ENCODE measurements at regions not wholly inside any gene's neighbourhood (a gene's known extent, or its start where the extent isn't known, plus 50 kb on each side); places are given as distances from the start of the nearest gene placed in this dataset.

DNA sequence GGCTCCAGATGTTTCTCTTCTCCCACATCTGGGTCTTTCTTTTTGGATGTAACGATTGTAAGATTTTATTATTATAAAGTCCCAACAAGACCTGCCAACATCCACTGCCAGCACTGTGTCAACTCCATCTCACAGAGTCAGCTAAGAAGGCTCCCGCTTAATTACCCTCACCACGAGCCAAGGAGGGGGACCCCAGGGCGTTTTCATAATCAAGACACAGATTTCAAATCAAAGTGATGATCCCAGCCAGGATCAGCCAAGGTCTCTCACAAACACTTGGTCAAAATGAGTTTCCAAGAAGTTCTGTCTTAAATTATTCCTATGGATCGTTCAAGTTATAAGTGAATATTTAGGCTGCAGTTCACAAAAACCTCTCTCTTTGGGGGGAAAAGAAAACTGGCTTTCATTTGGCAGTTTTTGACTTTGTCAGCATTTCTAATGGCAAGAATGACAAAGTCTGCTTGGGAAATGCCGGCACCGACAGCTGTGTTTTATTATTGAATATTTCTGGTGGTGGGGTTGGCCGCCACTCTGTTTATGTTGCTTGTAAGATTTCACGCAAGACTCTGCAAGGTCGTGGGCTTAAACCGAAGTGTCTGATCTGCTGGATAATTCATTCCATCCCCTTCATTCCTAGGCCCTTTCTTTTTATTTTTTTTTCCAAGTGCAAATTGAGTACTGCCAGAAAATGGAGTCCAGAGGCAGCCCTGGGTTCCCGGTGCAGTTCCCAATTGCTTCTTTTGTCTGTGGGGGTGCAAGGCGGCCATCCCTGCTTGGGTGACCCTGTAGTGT, 170.2 kb upstream of the PMEPA1 start:
- no peak for DNase-seq (ENCODE audit: low read depth in 3 of 3)

DNA sequence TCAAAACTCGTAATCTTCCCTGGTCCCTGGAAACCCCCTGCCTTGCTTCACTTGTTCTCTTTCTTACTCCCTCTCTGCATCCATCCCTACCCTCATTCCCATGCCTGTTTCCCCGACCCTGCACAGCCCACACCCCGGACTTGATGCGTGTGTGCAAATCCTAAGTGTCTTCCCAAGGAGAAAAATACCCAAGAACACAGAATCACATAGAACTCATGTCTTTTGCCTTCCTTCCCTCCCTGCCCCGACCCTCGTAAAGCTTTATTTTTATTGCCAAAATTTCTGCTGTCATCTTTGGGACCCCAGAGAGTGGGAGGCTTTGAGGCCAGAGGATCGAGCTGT, 169.6 kb upstream of the PMEPA1 start:
- no peak for DNase-seq (ENCODE audit: low read depth in 3 of 3)

- DNase-seq (ENCODE audit: low read depth in 3 of 3): no peak
These were observed 169.1 kb upstream of the PMEPA1 start for GRCh38 chr20:57878786-57879424.

GRCh38 chr20:57877995-57878394, 168.2 kb upstream of the PMEPA1 start:
- no peak for DNase-seq (ENCODE audit: low read depth in 3 of 3)

- no peak for DNase-seq (ENCODE audit: low read depth in 3 of 3)
These were observed 167.5 kb upstream of the PMEPA1 start for GRCh38 chr20:57877131-57877824.

DNA sequence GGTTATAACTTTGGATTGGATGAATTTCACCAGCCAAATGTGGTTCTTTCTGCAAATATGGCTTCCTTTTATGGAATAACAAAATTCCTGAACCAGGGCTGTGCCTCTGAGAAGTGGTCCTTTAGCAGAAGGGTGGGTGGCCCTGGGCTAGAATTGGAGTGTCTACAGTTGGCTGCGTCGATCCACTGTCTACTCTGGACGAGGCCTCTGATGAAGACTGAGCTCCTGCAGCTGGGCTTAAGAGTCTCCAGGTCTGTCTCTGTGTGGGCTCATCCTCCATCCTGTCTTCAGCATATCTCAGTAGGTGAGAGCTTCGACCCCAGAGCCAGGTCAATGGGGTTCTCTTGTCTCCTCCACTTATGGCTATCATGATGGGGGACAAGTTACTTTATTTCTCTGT, 166.3 kb upstream of the PMEPA1 start:
- DNase-seq (ENCODE audit: low read depth in 3 of 3): no peak

- DNase-seq (ENCODE audit: low read depth in 3 of 3): no peak
These were observed 164.3 kb upstream of the PMEPA1 start for GRCh38 chr20:57874141-57874540.

GRCh38 chr20:57872816-57873409, 163.1 kb upstream of the PMEPA1 start:
- no peak for DNase-seq (ENCODE audit: low read depth in 3 of 3)

- no peak for DNase-seq (ENCODE audit: low read depth in 3 of 3)
These were observed 161.4 kb upstream of the PMEPA1 start for GRCh38 chr20:57871237-57871632.

DNA sequence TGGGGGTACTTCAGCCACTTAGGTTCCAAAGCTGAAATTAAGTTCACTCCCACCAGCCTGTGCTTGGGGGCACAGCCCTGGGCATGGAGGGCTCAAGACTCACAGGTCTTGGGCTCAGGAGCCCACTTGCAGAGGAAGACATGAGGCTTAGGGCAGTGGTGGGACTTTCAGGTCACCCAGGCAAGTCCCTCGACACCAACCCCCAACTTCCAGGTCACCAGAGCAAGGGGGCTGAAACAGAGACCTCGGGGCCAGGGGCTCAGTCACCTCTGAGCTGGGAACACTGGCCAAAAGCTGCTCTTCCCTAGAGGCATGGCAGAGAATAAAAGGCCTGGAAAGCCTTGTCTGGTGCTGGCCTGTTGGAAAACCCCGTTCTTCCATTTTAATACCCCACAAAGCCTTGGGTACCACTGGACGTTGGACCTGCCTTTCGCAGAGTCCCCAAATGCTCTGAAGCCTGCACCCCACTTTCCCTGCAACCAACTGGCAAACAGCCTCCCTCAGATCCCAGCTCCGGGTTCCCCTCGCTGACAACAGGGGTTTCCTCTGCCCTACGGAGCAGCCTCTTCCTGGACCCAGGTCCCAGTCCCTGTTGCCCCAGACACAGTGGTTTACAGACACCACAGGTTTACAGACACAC, 160.9 kb upstream of the PMEPA1 start:
- no peak for DNase-seq (ENCODE audit: low read depth in 3 of 3)

DNA sequence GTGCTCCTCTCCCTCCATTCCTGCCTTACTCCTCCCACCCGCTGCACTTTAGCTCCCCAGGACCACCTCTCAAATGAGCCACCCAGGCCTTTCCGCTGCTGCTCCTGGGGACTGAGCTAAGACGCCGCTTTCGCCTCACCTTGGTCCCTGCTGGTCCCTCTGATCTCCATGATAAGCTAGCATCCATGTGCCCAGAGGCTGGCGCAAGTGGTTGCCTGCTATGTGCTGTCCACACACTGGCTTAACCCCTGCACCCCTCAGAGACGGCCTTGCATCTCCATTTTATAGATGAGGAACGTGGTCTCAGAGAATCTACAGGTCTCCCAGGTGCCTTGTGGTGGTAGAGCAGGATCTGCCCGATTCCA, 160.1 kb upstream of the PMEPA1 start:
- no peak for DNase-seq (ENCODE audit: low read depth in 3 of 3)

DNA sequence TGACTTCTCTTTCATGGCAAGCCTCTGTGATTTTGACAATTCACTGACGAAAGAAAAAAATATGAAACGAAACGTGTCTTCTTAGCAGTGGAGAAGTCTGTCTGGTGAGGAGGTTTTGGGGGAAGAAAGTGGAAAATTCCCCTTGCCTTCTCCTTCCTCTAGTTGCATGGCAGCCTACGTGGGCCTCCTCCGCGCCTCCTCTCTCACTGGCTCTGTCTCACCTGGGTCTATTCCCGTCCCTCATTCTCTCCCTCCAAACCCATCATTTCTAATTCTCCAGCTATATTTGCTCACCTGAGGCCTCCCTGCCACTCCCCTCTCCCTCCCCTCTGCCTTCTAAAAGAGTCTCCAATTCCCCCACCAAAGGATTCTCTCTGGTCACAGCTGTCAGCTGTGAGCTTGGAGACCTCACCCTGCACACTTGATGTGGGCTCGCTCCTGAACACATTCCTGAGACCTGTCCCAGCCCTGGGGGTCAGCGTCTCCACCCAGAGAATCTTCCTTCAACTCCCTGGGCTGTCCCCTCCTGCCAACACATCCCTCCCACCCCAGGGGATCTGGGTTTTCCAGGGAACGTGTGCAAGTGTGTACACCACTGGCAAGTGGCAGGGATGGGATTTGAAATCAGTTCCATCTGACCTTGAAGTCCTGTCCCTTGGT, 159.6 kb upstream of the PMEPA1 start:
- no peak for DNase-seq (ENCODE audit: low read depth in 3 of 3)

DNA sequence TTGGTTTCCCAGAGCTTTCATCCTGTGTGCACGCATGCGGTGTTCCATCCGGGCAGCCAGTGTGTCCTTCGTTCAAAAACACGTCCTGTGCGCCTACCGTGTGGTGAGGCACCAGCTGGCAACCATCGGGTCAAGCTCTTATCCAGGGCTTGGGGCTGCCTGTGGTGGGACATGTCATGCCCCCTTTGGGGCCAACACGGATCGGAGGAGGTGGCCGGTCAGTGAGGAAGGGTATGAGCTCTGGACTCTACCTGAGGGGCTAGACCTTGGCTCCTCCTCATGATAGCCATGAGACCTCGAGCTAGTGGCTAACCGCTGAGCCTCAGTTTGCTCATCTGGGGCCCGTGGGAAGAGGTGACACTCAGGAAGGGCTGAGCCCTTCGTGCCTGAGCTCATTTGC, 158.5 kb upstream of the PMEPA1 start:
- DNase-seq (ENCODE audit: low read depth in 3 of 3): no peak

- no peak for DNase-seq (ENCODE audit: low read depth in 3 of 3)
These were observed 158.0 kb upstream of the PMEPA1 start for GRCh38 chr20:57867807-57868206.

- no peak for DNase-seq (ENCODE audit: low read depth in 3 of 3)
These were observed 157.5 kb upstream of the PMEPA1 start for GRCh38 chr20:57867181-57867803.

DNA sequence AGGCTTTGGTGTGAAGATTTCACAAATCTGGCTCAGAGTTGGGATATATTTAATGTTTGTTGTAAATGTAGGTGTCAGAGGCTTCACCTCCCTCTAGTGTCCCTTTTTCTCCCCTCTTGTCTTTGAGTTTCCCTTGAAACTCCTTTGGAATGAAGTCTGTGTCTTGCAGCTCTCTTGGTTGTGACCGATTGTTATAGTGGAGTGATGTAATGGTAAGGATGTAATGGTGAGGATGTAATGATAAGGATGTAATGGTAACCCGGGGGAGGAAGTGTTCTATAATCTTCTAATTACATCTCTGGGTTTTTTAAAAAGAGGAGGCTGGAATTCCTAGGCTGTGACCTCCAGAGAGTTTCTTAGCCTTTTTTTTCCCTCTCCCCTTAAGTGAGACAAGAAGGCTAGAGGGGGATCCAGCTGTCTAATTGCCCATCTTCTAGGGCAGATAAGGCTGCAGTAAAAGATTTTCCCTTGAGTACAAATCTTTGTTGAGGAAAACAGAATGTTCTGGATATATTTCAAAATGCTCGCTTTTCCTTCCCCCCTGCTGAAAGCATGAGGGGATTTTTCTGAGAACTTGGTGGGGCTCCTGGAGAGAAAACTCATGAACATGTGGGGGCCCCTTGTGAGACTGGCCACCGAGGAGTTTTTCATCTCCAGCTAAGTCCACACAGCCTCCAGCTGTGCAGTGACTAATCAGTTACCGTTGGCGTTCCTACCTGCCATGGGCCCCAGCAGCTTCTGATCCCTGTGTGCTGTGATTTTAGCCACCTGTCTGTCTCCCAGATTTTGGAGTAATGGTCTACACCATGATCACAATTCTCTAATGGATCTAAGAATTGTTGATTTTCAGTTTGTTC, 156.7 kb upstream of the PMEPA1 start:
- no peak for DNase-seq (ENCODE audit: low read depth in 3 of 3)

DNA sequence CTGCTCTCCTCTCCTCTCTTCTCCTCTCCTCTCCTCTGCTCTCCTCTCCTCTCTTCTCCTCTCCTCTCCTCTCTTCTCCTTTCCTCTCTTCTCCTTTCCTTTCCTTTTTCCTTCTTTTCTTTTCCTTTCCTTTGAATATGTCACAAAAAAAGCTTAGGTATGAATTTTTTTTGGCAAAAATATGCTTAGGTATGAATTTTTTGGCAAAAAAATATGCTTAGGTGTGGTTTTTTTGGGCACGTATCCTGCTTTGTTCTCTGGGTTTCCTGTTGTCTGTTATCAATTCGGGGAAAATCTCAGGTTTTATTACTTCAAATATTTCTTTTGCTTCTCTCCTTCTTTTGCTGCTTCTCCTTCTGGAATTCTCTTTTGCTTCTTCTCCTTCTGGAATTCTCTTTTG, 155.5 kb upstream of the PMEPA1 start:
- no peak for DNase-seq (ENCODE audit: low read depth in 3 of 3)

DNA sequence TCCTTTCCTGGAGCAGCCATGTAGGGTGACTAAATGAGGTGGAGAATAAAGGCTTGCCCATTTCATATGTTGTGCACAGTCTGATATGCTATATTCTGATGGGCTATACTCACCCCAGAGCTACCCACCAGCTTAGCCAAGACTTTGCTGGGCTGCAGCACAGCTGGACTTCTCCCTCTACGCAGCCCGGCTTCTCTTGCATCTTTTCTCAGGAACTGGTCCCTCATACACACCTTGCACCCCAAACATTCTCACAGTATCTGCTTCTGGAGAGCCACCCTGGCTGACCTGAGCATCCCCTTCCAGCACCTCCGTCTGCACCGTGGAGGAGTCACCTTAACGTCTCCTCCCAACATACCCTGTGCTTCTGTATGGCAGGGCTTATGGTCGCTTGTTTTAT, 150.8 kb upstream of the PMEPA1 start:
- no peak for DNase-seq (ENCODE audit: low read depth in 3 of 3)

DNA sequence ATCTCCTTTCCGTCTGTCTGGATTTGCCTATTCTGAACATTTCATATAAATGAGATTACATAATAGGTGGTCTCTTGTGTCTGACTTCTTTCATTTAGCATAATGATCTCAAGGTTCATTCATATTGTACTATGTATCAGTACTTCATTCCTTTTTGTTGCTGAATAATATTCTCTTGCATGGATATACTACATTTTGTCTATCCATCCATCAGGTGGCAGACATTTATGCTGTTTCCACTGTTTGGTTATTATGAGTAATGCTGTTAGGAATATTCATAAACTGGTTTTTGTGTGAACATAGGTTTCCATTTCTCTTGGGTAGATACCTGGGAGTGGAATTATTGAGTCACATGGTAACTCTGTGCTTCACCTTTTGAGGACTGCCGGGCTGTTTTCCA, 148.2 kb upstream of the PMEPA1 start:
- DNase-seq (ENCODE audit: low read depth in 3 of 3): no peak

- no peak for DNase-seq (ENCODE audit: low read depth in 3 of 3)
These were observed 147.3 kb upstream of the PMEPA1 start for GRCh38 chr20:57857118-57857517.

Data from stimulated activated CD4-positive, alpha-beta T cell treated with anti-CD3 and anti-CD28 coated beads, TNF-alpha, amount 100 ng/mL, for 24 hours (primary cell).